Naive B cell (primary cell): ENCODE measurements at regions not wholly inside any gene's neighbourhood (a gene's known extent, or its start where the extent isn't known, plus 50 kb on each side); places are given as distances from the start of the nearest gene placed in this dataset.
A peak's percentile ranks its signal among the peaks of the same experiment; 100 is the strongest.
"Not testable (repeated sequence)": the region's sequence is repeated elsewhere in the genome, so short reads cannot be mapped to it uniquely, and the experiment has no call there.

Experiments used
- ATAC-seq, 2 donors: fragments of 150-1000 bp; cut with Tn5 transposase; 2 replicates each; pipeline ENCODE4 v1.10.0; 2021; ENCODE audit warnings: low read depth in 2 of 2, mild to moderate bottlenecking in 2 of 2, moderate library complexity in 2 of 2
- DNase-seq: peaks from one replicate; pipeline ENCODE4 v3.0.0; 2022
- H3K27ac Mint-ChIP-seq, 6 donors: one replicate each; pipeline ENCODE4 v1.8.0; 2020 to 2022; ENCODE audit warnings: mild to moderate bottlenecking in 6 of 6, mixed read lengths in 6 of 6, moderate library complexity in 5 of 6, inconsistent platforms in 2 of 6
- H3K27me3 Mint-ChIP-seq, 3 donors: one replicate each; pipeline ENCODE4 v1.8.0; 2021 to 2022; ENCODE audit warnings: mixed read lengths in 3 of 3, mild to moderate bottlenecking in 1 of 3
- H3K36me3 Mint-ChIP-seq, 2 donors: one replicate each; pipeline ENCODE4 v1.8.0; 2020 to 2022; ENCODE audit warnings: mixed read lengths in 2 of 2, inconsistent platforms in 1 of 2, mild to moderate bottlenecking in 1 of 2
- H3K4me1 Mint-ChIP-seq, 3 donors: one replicate each; pipeline ENCODE4 v1.8.0; 2020 to 2022; ENCODE audit warnings: mixed read lengths in 3 of 3, inconsistent platforms in 1 of 3, mild to moderate bottlenecking in 1 of 3, moderate library complexity in 1 of 3
- H3K4me3 Mint-ChIP-seq, 8 donors: one replicate each; pipeline ENCODE4 v1.8.0; 2020 to 2022; ENCODE audit warnings: mild to moderate bottlenecking in 8 of 8, mixed read lengths in 8 of 8, moderate library complexity in 8 of 8, inconsistent platforms in 2 of 8
- H3K9me3 Mint-ChIP-seq, 7 donors: one replicate each; pipeline ENCODE4 v1.8.0; 2020 to 2022; ENCODE audit warnings: mixed read lengths in 7 of 7, mild to moderate bottlenecking in 5 of 7, inconsistent platforms in 2 of 7, moderate library complexity in 1 of 7

DNA sequence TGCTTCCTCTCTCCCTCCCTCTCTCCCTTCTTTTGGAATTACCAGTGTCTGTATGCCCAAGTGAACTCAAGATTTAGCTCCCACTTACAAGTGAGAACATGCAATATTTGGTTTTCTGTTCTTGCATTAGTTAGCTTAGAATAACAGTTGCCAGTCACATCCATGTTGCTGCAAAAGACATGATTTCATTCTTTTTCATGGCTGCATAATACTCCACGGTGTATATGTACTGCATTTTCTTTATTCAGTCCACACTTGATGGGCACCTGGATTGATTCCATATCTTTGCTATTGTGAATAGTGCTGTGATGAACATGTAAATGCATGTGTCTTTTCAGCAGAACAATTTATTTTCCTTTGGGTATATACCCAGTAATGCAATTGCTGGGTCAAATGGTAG, 97.5 kb upstream of the GRAMD1B start:
- DNase-seq, ATAC-seq, H3K27ac Mint-ChIP-seq, H3K4me1 Mint-ChIP-seq, H3K27me3 Mint-ChIP-seq, H3K4me3 Mint-ChIP-seq, H3K36me3 Mint-ChIP-seq: not testable (repeated sequence)
- H3K9me3 Mint-ChIP-seq, result peaks cover 0 to 12% (median 7%) of the 10 kb centered on the region in 7 donors

- Mint-ChIP-seq H3K9me3 (peaks cover 0 to 12% (median 7%) of the 10 kb centered on the region in 7 donors), H3K27me3 (no peaks in the 10 kb centered on the region), H3K4me3 (no peak overlapping the region), H3K27ac (no peak overlapping the region), H3K4me1 (no peaks in the 10 kb centered on the region), H3K36me3 (peaks cover 0 to 5% of the 10 kb centered on the region in 2 donors)
- no peak for DNase-seq
- no peak for ATAC-seq
Measured at GRCh38 chr11:123330948-123331347, 99.1 kb upstream of the GRAMD1B start.

DNA sequence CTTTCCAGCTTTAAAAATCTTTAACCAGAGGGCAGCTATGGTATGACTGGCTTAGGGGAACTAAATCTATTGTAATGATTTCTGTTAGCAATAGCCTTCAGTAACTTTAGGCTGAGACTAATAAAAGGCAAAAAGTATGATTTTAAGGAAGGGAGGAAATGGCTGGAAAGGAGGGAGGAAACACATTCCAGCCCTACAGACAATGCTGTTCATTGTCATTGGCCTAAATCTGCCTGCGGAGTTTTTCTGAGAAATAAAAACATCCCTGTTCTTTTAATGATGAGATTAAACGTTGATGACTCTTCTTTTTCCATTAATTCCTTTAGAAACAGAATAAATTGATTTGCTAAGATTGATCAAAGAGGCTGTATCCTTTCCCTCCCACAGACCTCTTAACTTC, 99.6 kb upstream of the GRAMD1B start:
- Mint-ChIP-seq H3K36me3 (peaks cover 0 to 5% of the 10 kb centered on the region in 2 donors), H3K27me3 (no peaks in the 10 kb centered on the region), H3K9me3 (peaks cover 0 to 12% (median 7%) of the 10 kb centered on the region in 7 donors), H3K27ac (no peak overlapping the region), H3K4me3 (no peak overlapping the region), H3K4me1 (no peaks in the 10 kb centered on the region)
- ATAC-seq (no peak), DNase-seq (no peak)

GRCh38 chr11:123330071-123330470, 100.0 kb upstream of the GRAMD1B start:
- H3K4me1 Mint-ChIP-seq, result no peaks in the 10 kb centered on the region
- DNase-seq (no peak), ATAC-seq (no peak)
- H3K36me3 Mint-ChIP-seq, result peaks cover 0 to 5% of the 10 kb centered on the region in 2 donors
- H3K27ac Mint-ChIP-seq, result no peak overlapping the region
- H3K4me3 Mint-ChIP-seq, result no peak overlapping the region
- H3K9me3 Mint-ChIP-seq, result peaks cover 0 to 12% (median 7%) of the 10 kb centered on the region in 7 donors
- H3K27me3 Mint-ChIP-seq, result no peaks in the 10 kb centered on the region

DNA sequence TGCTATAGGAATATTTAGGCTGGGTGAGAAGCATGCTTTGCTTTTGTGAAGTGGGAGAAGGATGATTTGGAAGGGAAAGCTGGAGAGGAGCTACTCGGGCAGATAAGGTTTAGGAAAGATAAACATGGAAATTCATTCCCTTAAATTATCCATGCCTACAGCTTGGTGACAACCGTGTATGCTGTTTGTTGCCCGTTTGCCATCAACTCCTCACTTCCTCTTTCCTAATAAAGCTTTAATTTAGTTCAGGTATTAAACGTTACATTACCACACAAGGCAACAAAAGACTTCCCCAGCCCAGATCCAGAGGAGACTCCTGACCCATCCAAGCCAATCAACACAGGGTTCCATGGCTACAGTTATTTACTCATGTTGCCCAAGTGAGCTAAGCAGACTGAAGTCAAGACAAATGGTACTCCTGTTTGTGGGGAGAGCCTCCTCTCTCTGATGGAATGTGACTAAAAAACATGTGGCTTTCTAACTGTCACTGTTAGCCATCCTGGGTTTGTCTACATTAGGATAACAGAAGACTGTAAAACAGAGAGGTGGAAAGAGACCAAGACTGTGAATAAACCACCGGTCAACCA, 101.7 kb upstream of the GRAMD1B start:
- DNase-seq, result no peak
- no peak overlapping the region for H3K27ac Mint-ChIP-seq

GRCh38 chr11:123325533-123325932, 104.5 kb upstream of the GRAMD1B start:
- Mint-ChIP-seq H3K4me3 (no peak overlapping the region), H3K36me3 (no peaks in the 10 kb centered on the region), H3K27me3 (no peaks in the 10 kb centered on the region), H3K27ac (no peak overlapping the region), H3K9me3 (no peaks in the 10 kb centered on the region), H3K4me1 (no peaks in the 10 kb centered on the region)
- DNase-seq (no peak), ATAC-seq (no peak)

More for the DNA sequence above, 101.7 kb upstream of the GRAMD1B start:
- Mint-ChIP-seq H3K36me3 (peaks cover 0 to 5% of the 10 kb centered on the region in 2 donors), H3K4me1 (no peaks in the 10 kb centered on the region), H3K4me3 (no peak overlapping the region), H3K27me3 (no peaks in the 10 kb centered on the region), H3K9me3 (peaks cover 0 to 10% (median 0%) of the 10 kb centered on the region in 7 donors)
- ATAC-seq, result no peak

- Mint-ChIP-seq H3K27ac (no peak overlapping the region), H3K4me3 (no peak overlapping the region), H3K4me1 (no peaks in the 10 kb centered on the region), H3K36me3 (no peaks in the 10 kb centered on the region), H3K9me3 (peaks cover 0 to 4% (median 0%) of the 10 kb centered on the region in 7 donors), H3K27me3 (peaks cover 0 to 6% (median 4%) of the 10 kb centered on the region in 3 donors)
- no peak for ATAC-seq
- DNase-seq, result no peak
Measured at GRCh38 chr11:123323568-123323967, 106.5 kb upstream of the GRAMD1B start.

DNA sequence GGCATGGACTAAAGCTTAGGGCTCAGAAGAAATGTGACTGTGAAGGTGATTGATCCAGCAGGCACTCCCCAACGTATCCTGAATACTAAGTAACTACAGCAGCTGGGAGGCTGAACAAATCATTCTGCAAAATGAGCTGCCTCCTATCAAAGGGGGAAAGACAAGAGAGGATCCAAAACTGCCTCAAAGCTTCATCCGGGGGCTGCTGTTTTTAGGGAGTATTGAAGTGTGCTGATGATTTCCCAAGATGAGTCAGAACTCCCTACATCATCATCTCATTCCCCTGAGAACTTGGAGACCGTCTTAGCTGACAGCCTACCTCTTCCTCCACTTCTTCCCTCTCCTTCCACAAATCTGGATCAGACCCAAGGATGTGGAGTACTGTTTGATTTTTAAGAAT, 108.4 kb upstream of the GRAMD1B start:
- DNase-seq (no peak), ATAC-seq (no peak)
- peaks cover 0 to 6% (median 4%) of the 10 kb centered on the region in 3 donors for H3K27me3 Mint-ChIP-seq
- H3K4me1 Mint-ChIP-seq, result no peaks in the 10 kb centered on the region
- H3K9me3 Mint-ChIP-seq, result peaks cover 0 to 5% (median 2%) of the 10 kb centered on the region in 7 donors
- H3K27ac Mint-ChIP-seq, result no peak overlapping the region
- H3K4me3 Mint-ChIP-seq, result no peak overlapping the region
- no peaks in the 10 kb centered on the region for H3K36me3 Mint-ChIP-seq

- H3K27ac Mint-ChIP-seq, result no peak overlapping the region
- peaks cover 0 to 6% (median 4%) of the 10 kb centered on the region in 3 donors for H3K27me3 Mint-ChIP-seq
- no peaks in the 10 kb centered on the region for H3K4me1 Mint-ChIP-seq
- peaks cover 0 to 9% (median 2%) of the 10 kb centered on the region in 7 donors for H3K9me3 Mint-ChIP-seq
- ATAC-seq, result no peak
- no peaks in the 10 kb centered on the region for H3K36me3 Mint-ChIP-seq
- H3K4me3 Mint-ChIP-seq, result no peak overlapping the region
- no peak for DNase-seq
Measured at GRCh38 chr11:123318623-123319022, 111.4 kb upstream of the GRAMD1B start.

DNA sequence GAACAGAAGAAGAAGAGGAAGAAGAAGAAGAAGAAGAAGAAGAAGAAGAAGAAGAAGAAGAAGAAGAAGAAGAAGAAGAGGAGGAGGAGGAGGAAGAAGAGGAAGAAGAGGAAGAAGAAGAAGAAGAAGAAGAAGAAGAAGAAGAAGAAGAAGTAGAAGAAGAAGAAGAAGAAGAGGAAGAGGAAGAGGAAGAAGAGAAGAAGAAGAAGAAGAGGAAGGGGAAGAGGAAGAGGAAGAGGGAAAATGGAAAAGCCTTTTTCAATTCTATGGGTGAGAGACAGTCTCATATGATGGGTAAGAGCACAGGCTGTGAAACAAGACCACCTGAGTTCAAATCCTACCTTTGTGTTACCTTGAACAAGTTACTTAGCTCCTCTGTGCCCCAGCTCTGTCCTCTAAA, 111.9 kb upstream of the GRAMD1B start:
- ATAC-seq, result not testable (repeated sequence)

GRCh38 chr11:123316003-123316402, 114.1 kb upstream of the GRAMD1B start:
- Mint-ChIP-seq H3K4me1 (no peaks in the 10 kb centered on the region), H3K4me3 (no peak overlapping the region), H3K36me3 (no peaks in the 10 kb centered on the region), H3K9me3 (peaks cover 0 to 9% (median 2%) of the 10 kb centered on the region in 7 donors), H3K27me3 (peaks cover 0 to 9% (median 6%) of the 10 kb centered on the region in 3 donors), H3K27ac (no peak overlapping the region)
- no peak for ATAC-seq
- DNase-seq, result no peak

More for the DNA sequence above, 111.9 kb upstream of the GRAMD1B start:
- DNase-seq, H3K4me3 Mint-ChIP-seq, H3K27me3 Mint-ChIP-seq, H3K4me1 Mint-ChIP-seq, H3K9me3 Mint-ChIP-seq, H3K36me3 Mint-ChIP-seq: not testable (repeated sequence)
- peak overlapping the region in 1 of 6 donors; percentile 69 for H3K27ac Mint-ChIP-seq

DNA sequence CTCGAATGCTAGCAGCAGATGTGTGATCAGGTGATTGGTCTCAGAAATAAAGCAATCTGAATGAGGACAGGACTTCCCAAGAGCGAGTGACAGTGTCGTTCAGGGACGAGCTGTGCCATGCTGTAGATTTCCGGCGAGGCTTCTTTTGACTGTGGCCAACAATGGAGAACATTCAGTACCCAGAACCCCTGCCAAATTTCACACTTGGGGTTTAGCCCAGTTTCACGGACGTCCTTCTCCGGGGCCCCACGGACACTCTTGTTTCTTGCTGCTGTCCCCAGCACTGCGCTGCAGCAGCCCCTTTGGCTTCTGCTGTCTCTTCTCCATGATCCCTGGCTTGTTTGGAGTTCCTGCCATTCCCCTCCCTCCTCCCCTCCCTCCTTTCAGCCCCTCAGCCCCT, 115.1 kb upstream of the GRAMD1B start:
- ATAC-seq (no peak), DNase-seq (no peak)
- H3K36me3 Mint-ChIP-seq, result no peaks in the 10 kb centered on the region
- H3K27ac Mint-ChIP-seq, result no peak overlapping the region
- peaks cover 0 to 7% (median 2%) of the 10 kb centered on the region in 3 donors for H3K27me3 Mint-ChIP-seq
- no peaks in the 10 kb centered on the region for H3K4me1 Mint-ChIP-seq
- H3K9me3 Mint-ChIP-seq, result peaks cover 0 to 9% (median 2%) of the 10 kb centered on the region in 7 donors
- H3K4me3 Mint-ChIP-seq, result no peak overlapping the region

DNA sequence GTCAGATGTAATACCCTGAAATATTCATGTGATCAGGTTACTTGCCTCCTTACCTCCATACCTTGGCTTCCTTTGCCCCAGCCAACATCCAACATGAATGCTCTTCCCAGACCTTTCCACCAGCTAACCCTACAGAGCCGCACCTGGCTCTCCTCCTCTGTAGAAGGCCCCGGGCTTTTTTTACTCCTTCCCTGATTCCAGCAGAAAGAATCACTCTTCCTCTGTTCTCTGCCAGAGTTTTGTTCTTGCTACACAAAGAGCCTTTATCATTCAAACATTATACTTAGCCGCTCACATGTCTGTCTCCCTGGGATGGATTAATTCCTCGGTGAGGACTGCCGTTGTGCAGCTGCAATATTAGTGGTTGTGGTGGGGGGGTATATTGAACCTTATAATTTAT, 116.8 kb upstream of the GRAMD1B start:
- no peak overlapping the region for H3K27ac Mint-ChIP-seq
- H3K36me3 Mint-ChIP-seq, result no peaks in the 10 kb centered on the region
- ATAC-seq, result no peak
- peaks cover 0 to 9% (median 1%) of the 10 kb centered on the region in 7 donors for H3K9me3 Mint-ChIP-seq
- H3K4me3 Mint-ChIP-seq, result no peak overlapping the region
- H3K27me3 Mint-ChIP-seq, result peaks cover 0 to 5% (median 0%) of the 10 kb centered on the region in 3 donors
- no peaks in the 10 kb centered on the region for H3K4me1 Mint-ChIP-seq
- no peak for DNase-seq

GRCh38 chr11:123308077-123308476, 113.0 kb upstream of the CLMP start:
- H3K36me3 Mint-ChIP-seq, result no peaks in the 10 kb centered on the region
- peaks cover 10 to 21% (median 10%) of the 10 kb centered on the region in 3 donors for H3K27me3 Mint-ChIP-seq
- peaks cover 0 to 3% (median 0%) of the 10 kb centered on the region in 3 donors for H3K4me1 Mint-ChIP-seq
- H3K27ac Mint-ChIP-seq, result peak overlapping the region in 1 of 6 donors; percentile 21
- H3K4me3 Mint-ChIP-seq, result no peak overlapping the region
- H3K9me3 Mint-ChIP-seq, result no peaks in the 10 kb centered on the region
- ATAC-seq, result no peak
- DNase-seq, result no peak
